ENCODE measurements at regions not wholly inside any gene's neighbourhood (a gene's known extent, or its start where the extent isn't known, plus 50 kb on each side); places are given as distances from the start of the nearest gene placed in this dataset.
A peak's percentile ranks its signal among the peaks of the same experiment; 100 is the strongest.

GRCh38 chr21:24411429-24411828, 1195.9 kb downstream of the MRPL39 start:
- Histone ChIP-seq H3K27ac (no peak overlapping the region), H3K9me3 (no peaks in the 10 kb centered on the region), H3K27me3 (no peaks in the 10 kb centered on the region), H3K36me3 (replicated peaks in 1 of 2; ENCODE audit: insufficient read depth in 1 of 2, low read depth in 2 of 2) (no peaks in the 10 kb centered on the region), H3K4me1 (no peaks in the 10 kb centered on the region), H3K4me3 (no peak overlapping the region)
- DNase-seq = no peak
- intact Hi-C loops (cut with DNase I) = no loop called here
- no peak for ATAC-seq
- TF ChIP-seq CTCF (IDR thresholded peaks at IDR 0.05) = no peak
- no peak for TF ChIP-seq POLR2A (IDR thresholded peaks at IDR 0.05)

- Histone ChIP-seq H3K4me3 (no peak overlapping the region), H3K9me3 (no peaks in the 10 kb centered on the region), H3K4me1 (no peaks in the 10 kb centered on the region), H3K27ac (no peak overlapping the region), H3K27me3 (no peaks in the 10 kb centered on the region), H3K36me3 (replicated peaks in 1 of 2; ENCODE audit: insufficient read depth in 1 of 2, low read depth in 2 of 2) (no peaks in the 10 kb centered on the region)
- TF ChIP-seq POLR2A (IDR thresholded peaks at IDR 0.05) (no peak), CTCF (IDR thresholded peaks at IDR 0.05) (no peak)
- 58 to 66% methylated on average over 3 of the region's 3 CpGs for WGBS, 2 donors
- intact Hi-C loops (cut with DNase I) = no loop called here
- ATAC-seq = no peak
- no peak for DNase-seq
Measured at GRCh38 chr21:24403221-24403620, 1204.1 kb downstream of the MRPL39 start.

GRCh38 chr21:24395320-24395923, 1211.9 kb downstream of the MRPL39 start:
- H3K4me3 ChIP-seq = no peak overlapping the region
- no peaks in the 10 kb centered on the region for H3K27me3 ChIP-seq
- H3K27ac ChIP-seq = peak overlapping the region in 3 of 4 donors; percentile 25 to 36 (median 27)
- intact Hi-C loops (cut with DNase I) = no loop called here
- TF ChIP-seq CTCF (IDR thresholded peaks at IDR 0.05) (no peak), POLR2A (IDR thresholded peaks at IDR 0.05) (no peak)
- no peaks in the 10 kb centered on the region for H3K36me3 ChIP-seq (replicated peaks in 1 of 2; ENCODE audit: insufficient read depth in 1 of 2, low read depth in 2 of 2)
- ATAC-seq = peak; percentile 83
- 9% methylated on average over 2 of the region's 2 CpGs for WGBS, 2 donors
- DNase-seq = peak in 1 of 4 donors; percentile 16
- no peaks in the 10 kb centered on the region for H3K9me3 ChIP-seq
- peaks cover 4% of the 10 kb centered on the region for H3K4me1 ChIP-seq

GRCh38 chr21:24375201-24375600, 1232.1 kb downstream of the MRPL39 start:
- Histone ChIP-seq H3K27me3 (no peaks in the 10 kb centered on the region), H3K4me1 (no peaks in the 10 kb centered on the region), H3K9me3 (no peaks in the 10 kb centered on the region), H3K4me3 (no peak overlapping the region), H3K36me3 (replicated peaks in 1 of 2; ENCODE audit: insufficient read depth in 1 of 2, low read depth in 2 of 2) (no peaks in the 10 kb centered on the region), H3K27ac (no peak overlapping the region)
- TF ChIP-seq CTCF (IDR thresholded peaks at IDR 0.05) (no peak), POLR2A (IDR thresholded peaks at IDR 0.05) (no peak)
- 12 to 34% methylated on average over 2 to 3 of the region's 3 CpGs for WGBS, 2 donors
- no peak for ATAC-seq
- intact Hi-C loops (cut with DNase I) = no loop called here
- DNase-seq = peak in 1 of 4 donors; percentile 9

- no peak for ATAC-seq
- no peaks in the 10 kb centered on the region for H3K36me3 ChIP-seq (replicated peaks in 1 of 2; ENCODE audit: insufficient read depth in 1 of 2, low read depth in 2 of 2)
- 67 to 68% methylated on average over 4 of the region's 4 CpGs for WGBS, 2 donors
- no peaks in the 10 kb centered on the region for H3K9me3 ChIP-seq
- H3K4me3 ChIP-seq = no peak overlapping the region
- no peaks in the 10 kb centered on the region for H3K27me3 ChIP-seq
- DNase-seq = no peak
- H3K4me1 ChIP-seq = no peaks in the 10 kb centered on the region
- intact Hi-C loops (cut with DNase I) = no loop called here
- H3K27ac ChIP-seq = no peak overlapping the region
- TF ChIP-seq CTCF (IDR thresholded peaks at IDR 0.05) (no peak), POLR2A (IDR thresholded peaks at IDR 0.05) (no peak)
Measured at GRCh38 chr21:24372506-24372905, 1234.8 kb downstream of the MRPL39 start.

All from body of pancreas (tissue), 4 donors.